GM18868 (cell line): ENCODE measurements at regions not wholly inside any gene's neighbourhood (a gene's known extent, or its start where the extent isn't known, plus 50 kb on each side); places are given as distances from the start of the nearest gene placed in this dataset.
"Not testable (repeated sequence)": the region's sequence is repeated elsewhere in the genome, so short reads cannot be mapped to it uniquely, and the experiment has no call there.

Experiments used
- ATAC-seq: cut with Tn5 transposase; IDR thresholded peaks from one replicate; pipeline ENCODE4 v1.9.1; 2021; ENCODE audit warnings: mild to moderate bottlenecking, moderate library complexity; ENCODE audit not compliant: unreplicated experiment

DNA sequence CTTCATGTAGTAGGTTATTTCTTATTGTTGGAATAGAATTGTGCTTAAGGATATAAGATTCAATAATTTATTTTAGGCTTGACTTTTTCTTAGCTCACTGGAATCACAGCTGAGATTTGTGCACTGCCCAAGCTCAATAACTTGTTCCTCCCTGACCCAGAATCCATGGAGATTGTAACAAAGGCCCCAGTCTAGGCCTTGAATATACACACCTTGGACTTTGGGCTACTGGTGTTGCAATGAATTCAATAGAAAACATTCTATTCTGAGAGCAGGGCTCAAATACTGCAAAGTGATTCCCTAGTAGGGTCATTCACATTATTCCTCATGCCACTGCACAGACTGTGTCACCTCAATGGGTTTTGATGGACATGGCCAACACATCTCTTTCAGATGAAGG, 352.4 kb downstream of the GALC start:
- no peak for ATAC-seq

DNA sequence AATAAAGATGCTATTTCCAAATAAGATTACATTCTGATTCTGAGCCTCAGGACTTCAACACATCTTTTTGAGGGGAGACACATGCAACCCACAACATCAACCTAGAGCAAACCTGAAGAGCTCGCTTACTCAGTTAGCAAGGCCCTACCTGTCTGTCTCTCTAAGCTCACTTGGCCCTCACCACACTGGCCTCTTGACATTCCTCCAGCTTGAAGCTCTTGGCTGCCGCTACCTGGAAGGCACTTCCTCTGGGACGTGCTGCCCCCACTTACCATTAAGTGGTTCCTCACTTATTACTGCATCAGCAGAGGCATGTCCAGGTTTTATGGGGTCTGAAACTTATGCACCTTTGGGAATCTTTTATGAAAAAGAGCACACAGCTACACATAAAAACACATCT, 354.8 kb downstream of the GALC start:
- no peak for ATAC-seq

DNA sequence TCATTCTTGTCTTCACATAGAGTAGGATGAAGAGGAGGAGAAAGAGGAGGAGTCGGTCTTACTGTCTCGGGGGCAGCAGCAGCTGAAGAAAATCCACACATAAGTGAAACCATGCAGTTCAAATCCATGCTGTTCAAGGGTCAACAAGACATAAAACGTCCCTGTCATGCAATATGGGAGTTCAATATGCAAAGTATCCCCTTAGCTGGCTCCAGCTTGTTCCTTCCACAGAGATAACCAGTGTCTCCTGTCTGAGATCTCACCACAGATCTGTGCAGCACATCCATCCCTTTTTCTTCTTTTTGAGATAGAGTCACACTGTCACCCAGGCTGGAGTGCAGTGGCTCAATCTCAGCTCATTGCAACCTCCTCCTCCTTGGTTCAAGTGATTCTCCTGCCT, 357.5 kb downstream of the GALC start:
- ATAC-seq = no peak

DNA sequence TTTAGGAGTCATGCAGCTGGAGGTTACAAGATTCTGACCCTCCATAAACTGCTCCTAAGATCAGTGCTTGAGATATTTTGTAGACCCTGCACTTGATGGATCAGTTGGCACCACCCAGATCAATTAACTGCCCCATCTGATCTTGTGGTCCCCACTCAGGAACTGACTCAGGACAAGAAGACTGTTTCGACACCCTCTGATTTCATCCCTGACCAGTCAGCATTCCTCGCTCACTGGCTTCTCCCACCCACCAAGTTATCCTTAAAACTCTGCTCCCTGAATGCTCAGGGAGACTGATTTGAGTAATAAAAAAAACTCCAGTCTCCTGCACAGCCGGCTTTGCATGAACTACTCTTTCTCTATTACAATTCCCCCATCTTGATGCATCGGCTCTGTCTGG, 360.2 kb downstream of the GALC start:
- ATAC-seq = no peak

DNA sequence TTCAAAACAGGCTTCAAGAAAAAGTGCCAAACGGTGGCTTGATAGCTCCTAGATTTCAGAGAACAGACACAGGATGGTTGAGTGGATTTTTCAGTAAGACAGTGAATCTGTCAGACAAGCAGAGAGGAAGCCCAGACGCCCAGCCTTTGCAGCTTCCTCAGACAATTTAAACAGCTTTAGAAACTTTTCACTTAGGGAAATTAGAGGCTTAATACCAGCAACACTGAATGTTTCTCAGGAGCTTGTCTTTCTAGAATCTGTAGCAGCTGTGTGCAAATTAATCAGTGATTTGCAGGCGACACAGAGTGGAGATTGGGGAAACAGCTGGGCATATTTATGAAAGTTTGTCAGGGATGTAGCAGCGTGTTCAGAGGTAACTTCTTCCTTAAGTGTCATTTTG, 362.1 kb downstream of the GALC start:
- ATAC-seq = no peak

DNA sequence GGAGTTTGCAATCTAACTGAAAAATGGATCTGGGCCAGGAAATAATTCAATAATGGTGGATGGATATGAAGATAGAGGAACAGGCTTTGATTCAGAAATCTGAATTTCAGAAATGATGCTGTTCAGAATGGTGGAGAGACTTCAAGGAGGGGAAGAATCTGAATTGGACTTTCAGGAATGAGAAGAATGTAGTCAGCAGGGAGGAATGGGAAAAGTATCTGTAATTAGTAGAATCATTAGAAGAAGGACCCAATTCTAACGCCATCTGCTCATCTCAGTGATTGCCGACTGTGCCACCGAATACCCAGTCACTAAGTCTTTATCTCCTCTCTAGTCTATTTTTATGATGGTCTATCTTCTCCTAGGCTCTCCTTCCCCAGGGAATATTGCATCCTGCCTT, 363.2 kb downstream of the GALC start:
- ATAC-seq = no peak

DNA sequence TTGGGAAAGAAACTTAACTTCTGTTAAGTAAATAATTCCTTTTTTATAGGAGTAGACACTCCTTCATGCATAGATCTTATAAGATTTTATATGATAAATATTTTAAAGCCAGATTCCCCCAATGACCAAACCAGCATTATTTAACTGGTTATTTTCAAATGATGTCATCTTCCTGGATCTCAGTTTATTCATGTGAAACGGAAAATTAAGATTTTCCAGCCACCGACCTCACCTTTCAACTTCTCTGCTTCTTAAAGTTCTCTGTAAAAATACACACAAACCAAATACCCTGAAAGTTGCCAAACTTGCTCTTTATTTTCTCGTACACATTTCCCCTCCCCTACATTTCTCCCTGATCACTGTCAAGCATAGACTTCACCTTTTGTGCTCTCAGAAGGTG, 364.2 kb downstream of the GALC start:
- no peak for ATAC-seq

DNA sequence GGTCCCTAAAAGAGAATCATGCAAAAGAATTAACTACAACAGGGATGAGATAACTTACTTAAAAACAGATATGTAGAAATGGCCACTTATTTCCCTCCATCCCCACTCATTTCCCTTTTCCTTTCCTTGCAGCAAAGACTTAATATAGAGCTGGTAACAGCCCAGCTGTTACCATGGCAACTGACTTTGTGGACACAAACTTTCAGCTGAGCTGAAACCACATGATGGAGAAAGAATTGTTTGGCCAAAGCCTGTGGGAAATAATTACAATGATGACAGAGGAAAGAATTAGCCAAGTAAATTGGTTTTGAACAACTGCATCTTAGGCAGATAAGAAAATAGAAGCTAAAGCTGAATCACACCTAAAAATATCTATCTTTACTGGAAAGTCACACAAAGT, 364.9 kb downstream of the GALC start:
- no peak for ATAC-seq

DNA sequence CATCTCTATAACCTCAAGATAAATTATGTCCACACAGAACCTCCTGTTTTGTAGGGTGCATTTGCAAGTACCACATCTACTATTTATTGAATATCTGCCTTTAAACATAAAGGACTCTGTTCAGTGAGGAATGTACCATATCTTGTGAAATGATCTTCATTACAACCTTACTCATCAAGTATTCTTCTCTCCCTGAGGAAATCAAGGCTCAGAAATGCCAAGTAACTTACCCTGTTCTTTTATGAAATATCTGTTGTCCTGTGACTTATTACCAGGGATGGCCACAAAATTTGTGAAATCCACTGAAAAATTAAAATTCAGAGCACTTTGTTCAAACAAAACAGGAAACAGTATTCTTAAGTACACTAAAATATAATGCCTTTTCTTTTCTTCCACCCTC, 366.7 kb downstream of the GALC start:
- no peak for ATAC-seq

DNA sequence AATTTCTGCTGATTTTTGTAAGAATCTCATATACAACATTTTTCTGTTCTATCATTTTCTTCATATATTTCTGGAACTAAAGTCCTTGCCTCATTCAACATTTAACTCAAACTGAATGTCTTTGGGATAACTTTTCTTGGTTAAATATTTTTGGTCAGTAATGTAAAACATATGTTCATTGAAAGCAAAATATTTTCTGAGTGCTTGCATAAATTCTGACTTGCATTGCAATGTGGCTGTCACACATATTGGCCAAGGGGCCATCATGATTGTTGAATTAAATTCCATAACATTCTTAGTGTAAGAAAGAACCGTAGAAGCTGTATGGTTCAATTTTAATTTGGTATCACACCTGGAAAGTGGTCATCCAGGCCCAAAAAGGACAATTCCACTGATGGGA, 369.4 kb downstream of the GALC start:
- no peak for ATAC-seq

DNA sequence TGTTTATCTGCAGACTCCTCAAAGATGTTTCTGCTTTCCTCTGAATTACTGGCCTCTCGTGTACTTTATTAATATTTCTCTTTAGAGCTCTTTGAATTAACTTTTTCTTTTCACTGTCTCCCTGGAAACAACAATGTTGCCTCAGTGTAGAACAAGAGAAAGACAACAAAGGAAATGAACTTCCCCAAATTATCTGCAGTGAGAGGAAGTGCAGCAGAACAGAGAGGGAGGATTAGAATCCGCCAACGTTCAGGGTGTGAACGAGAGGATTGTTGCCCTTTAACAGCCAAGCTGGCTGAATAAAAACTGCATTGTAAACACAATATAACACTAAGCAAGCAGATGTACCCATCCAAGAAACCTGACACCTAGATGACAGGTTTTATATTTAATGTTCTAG, 375.9 kb downstream of the GALC start:
- no peak for ATAC-seq

DNA sequence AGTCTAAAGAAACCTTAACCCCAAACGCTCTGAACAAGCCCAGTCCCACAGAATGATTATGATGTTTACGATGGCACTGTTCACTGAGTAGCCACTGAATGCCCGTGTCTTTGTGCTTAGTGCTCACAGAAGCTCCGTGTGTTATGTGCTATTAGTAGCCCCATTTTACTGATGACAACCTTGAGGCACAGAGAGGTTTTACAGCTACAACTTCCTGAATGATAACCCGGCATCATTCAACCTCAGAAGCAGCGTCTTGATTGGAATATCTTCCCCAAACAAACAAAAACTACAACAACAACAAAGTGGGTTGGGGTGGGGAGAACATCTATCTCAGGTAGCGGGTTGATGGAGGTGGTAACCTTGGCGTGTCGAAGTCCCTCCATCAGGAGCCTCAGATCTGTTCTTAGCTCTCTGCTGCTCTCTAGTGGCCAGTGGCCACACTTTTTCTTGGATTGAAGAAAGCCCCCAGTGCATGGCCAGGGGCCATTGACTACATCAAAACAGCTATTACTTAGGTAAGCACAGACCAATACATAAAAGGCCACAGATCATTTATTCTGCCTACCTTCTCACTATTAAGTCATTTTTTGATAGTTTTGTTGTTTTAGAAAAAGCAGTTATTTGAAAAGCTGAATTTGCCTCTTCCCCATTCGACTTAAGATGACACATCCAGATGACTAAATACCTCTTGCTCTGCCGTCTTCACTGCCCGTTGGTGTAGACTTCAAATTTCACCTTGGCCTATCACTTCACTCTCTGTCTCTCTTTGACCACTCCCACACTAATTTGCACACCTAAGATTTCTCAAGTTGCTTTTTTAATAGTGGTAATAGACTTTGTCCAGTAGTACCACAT, 376.9 kb downstream of the GALC start:
- ATAC-seq = peak; percentile 97

DNA sequence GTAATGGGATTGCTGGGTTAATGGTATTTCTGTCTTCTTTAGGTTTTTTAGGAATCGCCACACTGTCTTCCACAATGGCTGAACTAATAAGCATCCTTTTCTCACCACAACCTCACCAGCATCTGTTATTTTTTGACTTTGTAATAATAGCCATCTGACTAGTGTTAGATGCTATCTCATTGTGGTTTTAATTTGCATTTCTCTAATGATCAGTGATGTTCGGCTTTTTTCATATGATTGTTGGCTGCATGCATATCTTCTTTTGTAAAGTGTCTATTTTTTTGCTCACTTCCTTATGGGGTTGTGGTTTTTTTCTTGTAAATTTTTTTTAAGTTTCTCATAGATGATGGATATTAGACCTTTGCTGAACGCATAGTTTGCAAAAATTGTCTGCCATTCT, 377.9 kb downstream of the GALC start:
- no peak for ATAC-seq

DNA sequence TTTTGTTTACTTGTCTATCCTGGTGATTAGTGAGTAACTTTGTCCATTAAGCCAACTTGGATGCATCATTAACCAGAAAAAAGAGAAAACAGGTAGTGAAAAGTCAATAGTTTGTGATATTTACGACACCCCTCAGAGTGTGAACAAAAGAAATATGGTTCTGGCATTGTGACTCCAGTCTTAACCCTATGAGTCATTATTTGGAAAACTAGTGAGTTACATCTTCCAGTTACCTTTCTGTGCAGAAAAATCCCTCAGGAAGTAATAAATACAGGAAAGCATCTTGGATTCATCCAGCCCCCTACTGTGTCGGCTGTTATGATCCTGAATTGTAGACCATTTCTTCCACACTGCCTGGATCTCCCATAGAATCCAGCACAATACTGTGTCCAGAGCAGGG, 379.1 kb downstream of the GALC start:
- ATAC-seq = no peak

DNA sequence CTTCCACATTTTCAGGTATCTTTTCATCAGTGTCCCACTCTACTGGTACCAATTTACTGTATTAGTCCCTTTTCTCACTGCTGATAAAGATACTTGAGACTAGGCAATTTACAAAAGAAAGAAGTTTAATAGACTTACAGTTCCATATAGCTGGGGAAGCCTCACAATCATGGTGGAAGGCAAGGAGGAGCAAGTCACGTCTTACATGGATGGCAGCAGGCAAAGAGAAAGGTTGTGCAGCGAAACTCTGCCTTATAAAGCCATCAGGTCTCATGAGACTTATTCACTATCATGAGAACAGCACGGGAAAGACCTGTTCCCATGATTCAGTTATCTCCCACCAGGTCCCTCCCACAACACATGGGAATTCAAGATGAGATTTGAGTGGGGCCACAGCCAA, 385.9 kb downstream of the GALC start:
- not testable (repeated sequence) for ATAC-seq

DNA sequence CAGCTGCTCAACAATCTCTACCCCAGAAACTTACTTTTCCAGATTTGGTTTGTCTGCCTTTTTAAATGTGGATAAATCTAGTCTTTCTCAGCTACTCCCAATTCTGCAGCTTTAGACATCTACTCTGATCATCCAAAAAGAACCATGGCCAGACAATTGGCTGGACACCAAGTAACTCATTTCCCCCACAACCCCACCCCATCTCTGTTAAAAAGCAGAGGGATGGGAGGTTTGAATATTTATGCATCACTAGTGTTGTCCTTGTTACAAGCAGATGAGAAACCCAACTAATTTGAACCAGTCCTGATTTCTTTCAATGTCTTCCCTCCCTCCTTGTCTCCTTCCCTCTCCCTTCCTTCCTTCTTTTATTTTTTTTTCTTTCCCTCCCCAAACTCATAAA, 391.9 kb downstream of the GALC start:
- ATAC-seq = no peak

DNA sequence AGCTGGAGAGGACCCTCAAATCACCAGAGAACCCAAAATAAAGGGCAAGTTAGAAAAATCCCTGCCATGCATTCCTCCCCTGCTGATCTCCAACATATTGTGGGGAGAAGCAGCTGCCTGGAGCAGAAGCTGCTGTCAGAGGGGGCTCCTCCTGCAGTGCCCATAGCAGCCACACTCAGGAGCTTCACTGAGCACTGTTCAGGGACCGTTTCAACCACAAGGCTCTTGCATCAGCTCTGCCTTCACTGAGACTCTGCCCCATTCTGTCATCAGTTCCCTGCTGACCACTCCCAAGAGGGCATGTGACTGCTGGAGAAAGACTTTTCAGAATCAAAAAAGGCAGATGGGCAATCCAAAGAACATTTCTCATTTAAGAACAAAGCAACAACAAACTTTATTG, 392.7 kb downstream of the GALC start:
- no peak for ATAC-seq

DNA sequence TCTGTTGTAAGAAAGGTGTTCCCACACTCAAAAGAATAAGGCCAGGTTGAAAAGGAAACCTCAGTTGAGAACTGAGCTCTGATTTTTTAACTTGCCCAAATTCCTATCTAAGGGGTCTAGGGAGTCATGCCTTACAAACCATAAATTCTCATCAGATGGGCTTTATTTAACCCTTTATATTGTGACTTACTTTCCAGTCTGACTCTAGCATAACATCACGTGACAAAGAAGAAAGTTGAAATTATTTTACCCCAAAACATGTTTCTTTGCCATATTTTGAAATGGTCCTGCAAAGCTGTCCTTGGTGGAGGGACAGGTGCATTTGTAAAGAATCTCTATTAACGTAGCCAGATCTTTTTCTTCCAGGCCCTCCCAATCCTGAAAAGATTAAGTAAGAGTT, 411.7 kb downstream of the GALC start:
- no peak for ATAC-seq

DNA sequence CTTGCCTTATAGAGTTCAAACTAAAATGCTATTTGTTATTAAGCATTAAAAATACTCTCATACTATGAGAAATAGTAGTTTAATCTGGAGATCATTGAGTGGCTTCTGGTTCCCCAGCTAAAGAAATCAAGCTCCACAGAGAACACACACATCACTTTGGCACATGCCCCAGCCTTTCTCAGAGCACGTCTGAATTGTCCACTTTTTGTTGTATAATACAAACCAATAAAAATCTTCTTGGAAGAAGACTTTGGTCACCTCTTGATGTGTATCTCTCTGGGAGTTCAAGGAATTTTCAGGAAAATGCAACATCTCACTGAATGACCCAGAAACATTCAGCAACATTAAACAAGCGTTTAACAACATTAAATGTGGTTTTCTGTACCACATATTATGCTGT, 413.9 kb downstream of the GALC start:
- ATAC-seq = no peak

DNA sequence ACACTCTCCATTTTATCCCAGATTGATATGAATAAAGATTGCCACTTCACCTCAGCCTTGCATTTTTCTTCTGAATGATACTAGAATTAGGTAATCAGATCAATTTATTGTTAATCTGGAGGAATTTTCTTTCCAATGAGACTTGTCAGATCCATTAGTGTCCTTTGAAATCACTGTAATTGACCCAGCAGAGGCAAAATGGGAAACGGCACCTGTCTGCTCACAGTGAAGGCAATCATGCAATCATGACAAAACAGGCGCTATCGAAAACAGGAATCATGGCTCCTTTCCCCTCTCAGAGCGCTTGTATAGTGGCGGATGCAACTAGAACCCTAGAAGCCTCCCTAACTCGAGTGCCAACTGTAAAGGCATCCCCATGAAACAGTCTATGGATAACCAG, 417.6 kb downstream of the GALC start:
- no peak for ATAC-seq

DNA sequence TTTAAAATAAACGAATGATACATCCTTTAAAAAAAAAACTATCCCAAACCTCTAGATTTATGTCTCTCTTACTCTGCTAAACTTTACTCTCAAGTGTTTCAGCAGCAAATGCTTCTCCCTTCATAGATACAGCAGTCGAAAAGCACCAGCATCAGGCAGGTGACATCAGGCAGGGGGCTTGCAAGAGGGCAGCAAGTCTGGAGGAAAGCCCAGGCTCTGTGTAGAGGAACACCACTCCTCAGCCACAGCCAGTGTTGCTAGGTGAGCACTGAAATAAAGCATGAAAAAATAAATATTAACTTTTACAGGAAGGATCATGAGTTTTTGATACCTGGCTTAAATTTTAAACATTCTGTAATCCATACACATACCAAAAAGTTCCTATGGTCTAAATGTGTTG, 419.4 kb downstream of the GALC start:
- ATAC-seq = no peak

DNA sequence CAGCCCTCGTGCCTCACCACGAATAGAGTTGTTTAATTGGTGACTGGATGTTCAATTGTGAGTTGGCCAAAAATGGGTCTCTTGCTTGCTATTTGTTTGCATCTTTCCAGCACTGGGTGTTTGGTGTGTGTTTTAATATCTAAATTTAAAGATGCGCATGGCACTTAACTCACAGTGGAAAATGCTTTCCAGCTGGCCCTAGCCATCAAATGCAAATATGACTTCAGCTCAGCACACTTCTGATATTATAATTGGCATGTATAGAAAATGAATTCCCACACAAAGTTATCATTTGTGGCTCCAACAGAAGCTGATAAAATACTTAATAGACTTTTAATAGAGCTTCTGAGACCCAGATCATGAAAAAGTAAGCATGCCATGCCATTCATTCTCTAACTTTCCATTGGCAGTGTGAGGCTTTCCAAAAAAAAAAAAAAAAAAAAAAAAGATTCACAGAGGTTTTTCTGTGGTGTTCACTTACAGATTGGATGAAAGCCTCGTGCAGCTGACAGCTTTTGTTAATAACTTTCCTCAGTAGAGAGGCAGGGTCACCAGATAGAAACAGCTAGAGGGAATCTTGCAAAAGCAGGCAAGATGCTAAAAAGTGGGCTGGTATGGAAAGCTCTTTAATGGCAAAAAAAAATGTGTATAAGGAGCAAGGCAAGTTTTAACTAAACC, 425.2 kb downstream of the GALC start:
- ATAC-seq = no peak

DNA sequence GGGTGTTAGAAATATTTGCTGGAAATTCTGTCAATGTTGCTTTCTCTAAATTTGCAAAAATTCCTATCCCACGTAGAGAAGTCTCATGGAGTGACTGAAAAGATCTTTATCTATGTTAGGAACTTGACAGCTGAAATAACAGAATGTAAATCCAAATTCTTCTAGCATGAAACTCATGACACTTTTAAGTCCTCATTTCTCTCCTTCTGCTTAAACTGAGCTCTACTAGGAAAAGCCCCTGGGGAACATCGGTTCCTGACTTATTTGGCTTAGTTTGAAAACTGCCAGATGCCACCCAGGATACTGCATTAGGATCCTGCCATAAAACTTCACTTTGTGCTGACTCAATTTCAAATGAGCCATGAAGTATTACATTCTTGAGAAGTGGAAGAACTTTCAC, 426.0 kb downstream of the GALC start:
- ATAC-seq = no peak
